HepG2 (cell line): ENCODE measurements at regions not wholly inside any gene's neighbourhood (a gene's known extent, or its start where the extent isn't known, plus 50 kb on each side); places are given as distances from the start of the nearest gene placed in this dataset.

Experiments
- ATAC-seq: fragments of 200-7000 bp; cut with Tn5 transposase; 3 replicates; pipeline ENCODE4 v1.9.1; 2020; ENCODE audit warnings: mild to moderate bottlenecking, moderate library complexity
- BruUV-seq: library from RNA; stranded (reverse); fragments of 400-500 nt; replicated peaks from 2 replicates; lab custom pipeline; 2021; lab: Mats Ljungman, UMichigan
- CTCF ChIA-PET: fragments of 300-600 bp; formaldehyde crosslinking; extraction: SDS; loops from one replicate; lab custom pipeline; 2021; ENCODE audit warnings: low total read pairs, inconsistent platforms, low intra/inter-chr PET ratio; lab: Yijun Ruan, JAX
- POLR2A ChIA-PET: fragments of 350-600 bp; sonication (Branson Sonifier 250); formaldehyde crosslinking; loops from one replicate; lab custom pipeline; 2020; ENCODE audit warnings: antibody characterized with exemption, inconsistent platforms; lab: Yijun Ruan, JAX
- DNase-seq: peaks from one replicate; pipeline ENCODE4 v3.0.0-alpha.2; 2015; ENCODE audit warnings: low spot score
- FAIRE-seq: peaks from 3 replicates; lab custom pipeline; 2011; peaks lifted over from hg19 to GRCh38; lab: Jason Lieb, UNC
- H2AFZ ChIP-seq: one replicate; pipeline ENCODE4 v1.6.1; 2011; ENCODE audit warnings: low read length, inconsistent platforms
- H3K27ac ChIP-seq: fragments of 300-600 bp; 3 replicates; pipeline ENCODE4 v1.8.0; 2011; ENCODE audit warnings: mixed run types, mild to moderate bottlenecking, mixed read lengths, low read length, inconsistent platforms; ENCODE audit not compliant: insufficient read depth; ENCODE audit errors: extremely low read length
- H3K27me3 ChIP-seq, 2 experiments: fragments of 200-600 bp in 1 of 2; 2 replicates in 1 of 2; 3 replicates in 1 of 2; pipeline versions ENCODE4 v1.6.0 to v1.8.0; 2011; ENCODE audit warnings: low read length in 2 of 2, mild to moderate bottlenecking in 2 of 2, moderate library complexity in 2 of 2, inconsistent platforms in 1 of 2; ENCODE audit not compliant: insufficient read depth in 2 of 2, control insufficient read depth in 1 of 2
- H3K36me3 ChIP-seq, 2 experiments: fragments of 200-600 bp in 1 of 2; replicated peaks in 1 of 2; 2 replicates in 1 of 2; 3 replicates in 1 of 2; pipeline versions ENCODE4 v1.5.1 to v1.8.0; 2011; ENCODE audit warnings: low read length in 2 of 2, inconsistent platforms in 1 of 2; ENCODE audit not compliant: insufficient read depth in 2 of 2, control insufficient read depth in 1 of 2
- H3K4me1 ChIP-seq: 2 replicates; pipeline ENCODE4 v1.5.1; 2012; ENCODE audit warnings: low read length, inconsistent platforms; ENCODE audit not compliant: insufficient read depth
- H3K4me2 ChIP-seq: 2 replicates; pipeline ENCODE4 v1.6.0; 2011; ENCODE audit warnings: low read depth, low read length, inconsistent platforms
- H3K4me3 ChIP-seq, 3 experiments: fragments of 200-600 bp in 1 of 3; sonication (generic), shearing (Covaris generic) in 1 of 3; replicated peaks in 1 of 3; 2 replicates each; pipeline ENCODE4 v1.5.1; 2011 to 2016; ENCODE audit warnings: low read length in 3 of 3, inconsistent platforms in 2 of 3, low read depth in 2 of 3, mild to moderate bottlenecking in 2 of 3, control low read depth in 1 of 3, mixed read lengths in 1 of 3; ENCODE audit not compliant: insufficient read depth in 1 of 3
- H3K79me2 ChIP-seq: one replicate; pipeline ENCODE4 v1.6.1; 2011; ENCODE audit warnings: low read length, inconsistent platforms; ENCODE audit not compliant: insufficient read depth
- H3K9ac ChIP-seq: 2 replicates; pipeline ENCODE4 v1.6.0; 2011; ENCODE audit warnings: mild to moderate bottlenecking, low read depth, low read length, inconsistent platforms; ENCODE audit not compliant: insufficient read depth
- H3K9me3 ChIP-seq: 2 replicates; pipeline ENCODE4 v1.5.1; 2012; ENCODE audit warnings: mild to moderate bottlenecking, low read length
- H4K20me1 ChIP-seq: 2 replicates; pipeline ENCODE4 v1.6.0; 2011; ENCODE audit warnings: inconsistent platforms, mild to moderate bottlenecking, low read length, moderate library complexity; ENCODE audit not compliant: insufficient read depth
- DR1 ChIP-seq: sonication (generic); formaldehyde crosslinking; IDR thresholded peaks from 2 replicates; pipeline ENCODE4 v1.8.0; 2021; ENCODE audit warnings: mild to moderate bottlenecking, missing genetic modification reagents, inconsistent platforms
- MAFF ChIP-seq: IDR thresholded peaks from 2 replicates; pipeline ENCODE4 v1.6.1; 2011; ENCODE audit warnings: low read depth, low read length, improper control_type of control experiment
- MAFK ChIP-seq, 2 experiments: IDR thresholded peaks in 1 of 2; conservative IDR thresholded peaks in 1 of 2; 2 replicates each; pipeline ENCODE4 v1.6.1; 2011; ENCODE audit warnings: improper control_type of control experiment in 2 of 2, low read length in 2 of 2
- TEAD3 ChIP-seq: optimal IDR thresholded peaks from 2 replicates; pipeline ENCODE3; 2016; ENCODE audit warnings: borderline replicate concordance
- ZNF296 ChIP-seq: sonication (generic); formaldehyde crosslinking; conservative IDR thresholded peaks from 2 replicates; pipeline ENCODE4 v1.5.0; 2020; ENCODE audit warnings: mild to moderate bottlenecking, missing genetic modification reagents
- WGBS: methylation state at CpG from one replicate; pipeline ENCODE4 v1.1.6; 2017; ENCODE audit warnings: low lambda C conversion rate; 5-methylcytosine and 5-hydroxymethylcytosine counted together
- in situ Hi-C: cut with HindIII; loops from 2 replicates; pipeline ENCODE4 v1.10.0; 2017; ENCODE audit warnings: low pct_unique_long_range_greater_than_20kb; ENCODE audit not compliant: extremely low pct_ligation_motif_present
- intact Hi-C: fragments of 100-400 bp; cut with micrococcal nuclease; formaldehyde crosslinking; loops from one replicate; pipeline ENCODE4 v1.10.0; 2022; ENCODE audit not compliant: unreplicated experiment

- H3K4me3 ChIP-seq: no peak overlapping the region
- H2AFZ ChIP-seq: no peak overlapping the region
- no peaks in the 10 kb centered on the region for H3K9me3 ChIP-seq
- ChIA-PET POLR2A (no interaction called here), CTCF (no interaction called here)
- H3K27ac ChIP-seq: no peak overlapping the region
- H3K4me1 ChIP-seq: no peaks in the 10 kb centered on the region
- no peaks in the 10 kb centered on the region for H3K27me3 ChIP-seq
- no peak for FAIRE-seq
- TF ChIP-seq TEAD3: no peak
- no peak for TF ChIP-seq ZNF296
- 3% methylated on average over 2 of the region's 2 CpGs for WGBS
- H4K20me1 ChIP-seq: no peaks in the 10 kb centered on the region
- no peak overlapping the region for H3K9ac ChIP-seq
- no peaks in the 10 kb centered on the region for H3K79me2 ChIP-seq
- no peaks in the 10 kb centered on the region for H3K36me3 ChIP-seq
- intact Hi-C loops (no loop called here), in situ Hi-C loops (no loop called here)
- no peak for ATAC-seq
- no peak for DNase-seq
- BruUV-seq: no TSS peak
- no peak overlapping the region for H3K4me2 ChIP-seq
Measured at GRCh38 chr5:117568126-117568525, 993.5 kb upstream of the SEMA6A start.

- no peaks in the 10 kb centered on the region for H4K20me1 ChIP-seq
- no peak overlapping the region for H3K9ac ChIP-seq
- BruUV-seq: no TSS peak
- intact Hi-C loops (no loop called here), in situ Hi-C loops (no loop called here)
- H3K79me2 ChIP-seq: no peaks in the 10 kb centered on the region
- ChIA-PET CTCF (no interaction called here), POLR2A (no interaction called here)
- no peak overlapping the region for H3K27ac ChIP-seq
- whole genome bisulfite sequencing: 29% methylated on average over 1 of the region's 1 CpG
- no peak for DNase-seq
- TF ChIP-seq DR1 (CRISPR knock-in tag): no peak
- TF ChIP-seq MAFF: peak; percentile 77
- TF ChIP-seq MAFK (conservative IDR thresholded peaks at IDR 0.05 in 1 of 2, IDR thresholded peaks at IDR 0.05 in 1 of 2; ENCODE audit: low read length in 2 of 2): peak; percentile 70 to 82
- H2AFZ ChIP-seq: no peak overlapping the region
- no peak for FAIRE-seq
- no peaks in the 10 kb centered on the region for H3K27me3 ChIP-seq
- no peak overlapping the region for H3K4me3 ChIP-seq
- H3K9me3 ChIP-seq: no peaks in the 10 kb centered on the region
- ATAC-seq: no peak
- H3K36me3 ChIP-seq: no peaks in the 10 kb centered on the region
- H3K4me1 ChIP-seq: no peaks in the 10 kb centered on the region
- no peak overlapping the region for H3K4me2 ChIP-seq
Measured at GRCh38 chr5:117562647-117563046, 988.0 kb upstream of the SEMA6A start.
